IMR-90 (cell line): ENCODE measurements at regions not wholly inside any gene's neighbourhood (a gene's known extent, or its start where the extent isn't known, plus 50 kb on each side); places are given as distances from the start of the nearest gene placed in this dataset.

Experiments used
- ATAC-seq: fragments of 200-7000 bp; cut with Tn5 transposase; 2 replicates; pipeline ENCODE4 v1.9.1; 2020; ENCODE audit warnings: low read depth, mild to moderate bottlenecking, moderate library complexity
- BruUV-seq: library from RNA; stranded (reverse); fragments of 400-500 nt; replicated peaks from 2 replicates; lab custom pipeline; 2021; lab: Mats Ljungman, UMichigan
- CTCF ChIA-PET: fragments of 300-600 bp; formaldehyde crosslinking; extraction: SDS; loops from one replicate; lab custom pipeline; 2021; ENCODE audit warnings: antibody characterized with exemption; lab: Yijun Ruan, JAX
- POLR2A ChIA-PET: fragments of 300-600 bp; sonication (Branson Sonifier 250); formaldehyde crosslinking; loops from one replicate; lab custom pipeline; 2022; ENCODE audit warnings: antibody characterized with exemption; ENCODE audit not compliant: unreplicated experiment; lab: Charles Lee
- DNase-seq: peaks from one replicate; pipeline ENCODE4 v3.0.0; 2013
- H2AFZ ChIP-seq: replicated peaks from 2 replicates; pipeline ENCODE3; 2013; ENCODE audit warnings: low read length, mild to moderate bottlenecking; ENCODE audit not compliant: poor library complexity
- H2AK5ac ChIP-seq: 2 replicates; pipeline ENCODE4 v1.6.1; 2013; ENCODE audit warnings: low read depth, low read length, inconsistent platforms
- H2AK9ac ChIP-seq: replicated peaks from 2 replicates; pipeline ENCODE3; 2013; ENCODE audit warnings: mild to moderate bottlenecking, low read depth, low read length, moderate library complexity; ENCODE audit not compliant: poor library complexity
- H2BK120ac ChIP-seq: 2 replicates; pipeline ENCODE4 v1.6.1; 2013; ENCODE audit warnings: low read depth, low read length, inconsistent platforms
- H2BK15ac ChIP-seq: 3 replicates; pipeline ENCODE4 v1.6.1; 2013; ENCODE audit warnings: low read depth, low read length, inconsistent platforms
- H2BK20ac ChIP-seq: 2 replicates; pipeline ENCODE4 v1.6.1; 2013; ENCODE audit warnings: low read depth, mild to moderate bottlenecking, inconsistent platforms, low read length, moderate library complexity
- H2BK5ac ChIP-seq: 2 replicates; pipeline ENCODE4 v1.6.1; 2013; ENCODE audit warnings: mild to moderate bottlenecking, low read depth, low read length, inconsistent platforms; ENCODE audit not compliant: poor library complexity, severe bottlenecking
- H3K14ac ChIP-seq: replicated peaks from 2 replicates; pipeline ENCODE4 v1.6.1; 2013; ENCODE audit warnings: low read depth, low read length, inconsistent platforms
- H3K18ac ChIP-seq: 2 replicates; pipeline ENCODE4 v1.6.1; 2013; ENCODE audit warnings: low read depth, low read length, control low read depth
- H3K23ac ChIP-seq: 2 replicates; pipeline ENCODE4 v1.6.1; 2013; ENCODE audit warnings: low read depth, low read length, inconsistent platforms
- H3K27ac ChIP-seq: 2 replicates; pipeline ENCODE4 v1.5.1; 2013; ENCODE audit warnings: mild to moderate bottlenecking, control low read depth, low read length; ENCODE audit not compliant: insufficient read depth
- H3K27me3 ChIP-seq: 2 replicates; pipeline ENCODE4 v1.6.1; 2013; ENCODE audit warnings: low read length; ENCODE audit not compliant: control insufficient read depth, insufficient read depth
- H3K36me3 ChIP-seq: 2 replicates; pipeline ENCODE4 v1.6.1; 2013; ENCODE audit warnings: low read length, mixed read lengths; ENCODE audit not compliant: control insufficient read depth, insufficient read depth
- H3K4ac ChIP-seq: 2 replicates; pipeline ENCODE4 v1.6.1; 2013; ENCODE audit warnings: low read depth, low read length, inconsistent platforms
- H3K4me1 ChIP-seq: 2 replicates; pipeline ENCODE4 v1.6.1; 2013; ENCODE audit warnings: low read length, mixed read lengths; ENCODE audit not compliant: control insufficient read depth, insufficient read depth
- H3K4me2 ChIP-seq: 2 replicates; pipeline ENCODE4 v1.6.1; 2013; ENCODE audit warnings: low read depth, mild to moderate bottlenecking, control low read depth, low read length, moderate library complexity
- H3K4me3 ChIP-seq: 2 replicates; pipeline ENCODE4 v1.5.1; 2013; ENCODE audit warnings: low read depth, mild to moderate bottlenecking, control low read depth, low read length, moderate library complexity; ENCODE audit not compliant: insufficient read depth
- H3K56ac ChIP-seq: 2 replicates; pipeline ENCODE4 v1.6.1; 2013; ENCODE audit warnings: low read length, inconsistent platforms; ENCODE audit not compliant: insufficient read depth; ENCODE audit errors: extremely low read depth
- H3K79me1 ChIP-seq, 2 experiments: 2 replicates each; pipeline ENCODE4 v1.6.1; 2013; ENCODE audit warnings: low read length in 2 of 2, inconsistent platforms in 1 of 2, low read depth in 1 of 2
- H3K9ac ChIP-seq: 2 replicates; pipeline ENCODE4 v1.6.1; 2013; ENCODE audit warnings: low read depth, low read length, control low read depth
- H3K9me1 ChIP-seq: 2 replicates; pipeline ENCODE4 v1.6.1; 2013; ENCODE audit warnings: low read length, inconsistent platforms; ENCODE audit not compliant: insufficient read depth
- H3K9me3 ChIP-seq: 2 replicates; pipeline ENCODE4 v1.6.1; 2013; ENCODE audit warnings: low read length; ENCODE audit not compliant: control insufficient read depth, insufficient read depth
- H4K20me1 ChIP-seq: 2 replicates; pipeline ENCODE4 v1.6.1; 2013; ENCODE audit warnings: low read length, inconsistent platforms; ENCODE audit not compliant: insufficient read depth
- H4K5ac ChIP-seq: 2 replicates; pipeline ENCODE4 v1.6.1; 2013; ENCODE audit warnings: mild to moderate bottlenecking, low read depth, low read length, control low read depth
- H4K8ac ChIP-seq, 2 experiments: 2 replicates each; pipeline ENCODE4 v1.6.1; 2013; ENCODE audit warnings: low read depth in 2 of 2, low read length in 2 of 2, control low read depth in 1 of 2, inconsistent platforms in 1 of 2
- H4K91ac ChIP-seq: 2 replicates; pipeline ENCODE4 v1.6.1; 2013; ENCODE audit warnings: low read depth, low read length, inconsistent platforms; ENCODE audit not compliant: insufficient read depth
- BHLHE40 ChIP-seq: fragments of 150-350 bp; IDR thresholded peaks from 2 replicates; pipeline ENCODE4 v1.6.1; 2016; ENCODE audit warnings: mild to moderate bottlenecking, low read depth, low read length
- CEBPB ChIP-seq: IDR thresholded peaks from 2 replicates; pipeline ENCODE4 v1.6.1; 2012; ENCODE audit warnings: low read depth, low read length, improper control_type of control experiment
- CHD1 ChIP-seq: IDR thresholded peaks from 2 replicates; pipeline ENCODE4 v1.6.1; 2012; ENCODE audit warnings: low read depth, low read length, improper control_type of control experiment
- CTCF ChIP-seq: conservative IDR thresholded peaks from 2 replicates; pipeline ENCODE4 v1.5.1; 2012; ENCODE audit warnings: mild to moderate bottlenecking, low read depth, low read length, improper control_type of control experiment
- ELK1 ChIP-seq: fragments of 150-350 bp; IDR thresholded peaks from 2 replicates; pipeline ENCODE4 v1.6.1; 2016; ENCODE audit warnings: low read depth, mild to moderate bottlenecking, low read length, moderate library complexity, borderline replicate concordance
- FOS ChIP-seq: fragments of 150-350 bp; IDR thresholded peaks from 2 replicates; pipeline ENCODE4 v1.6.1; 2016; ENCODE audit warnings: low read depth, low read length
- MAFK ChIP-seq: IDR thresholded peaks from 2 replicates; pipeline ENCODE4 v1.6.1; 2012; ENCODE audit warnings: low read depth, low read length, improper control_type of control experiment
- MAZ ChIP-seq: IDR thresholded peaks from 2 replicates; pipeline ENCODE4 v1.6.1; 2012; ENCODE audit warnings: low read depth, mild to moderate bottlenecking, low read length, improper control_type of control experiment, moderate library complexity, borderline replicate concordance
- MXI1 ChIP-seq: IDR thresholded peaks from 2 replicates; pipeline ENCODE4 v1.6.1; 2012; ENCODE audit warnings: low read depth, mild to moderate bottlenecking, low read length, moderate library complexity, borderline replicate concordance
- NFE2L2 ChIP-seq: fragments of 150-350 bp; IDR thresholded peaks from 2 replicates; pipeline ENCODE4 v1.6.1; 2016; ENCODE audit warnings: low read depth, mild to moderate bottlenecking, low read length
- POLR2A ChIP-seq: IDR thresholded peaks from 2 replicates; pipeline ENCODE4 v1.6.1; 2012; ENCODE audit warnings: mild to moderate bottlenecking, low read depth, low read length
- RAD21 ChIP-seq: IDR thresholded peaks from 2 replicates; pipeline ENCODE4 v1.6.1; 2012; ENCODE audit warnings: low read length, improper control_type of control experiment
- RCOR1 ChIP-seq: IDR thresholded peaks from 2 replicates; pipeline ENCODE4 v1.6.1; 2012; ENCODE audit warnings: mild to moderate bottlenecking, low read length, improper control_type of control experiment; ENCODE audit not compliant: insufficient replicate concordance
- RFX5 ChIP-seq: IDR thresholded peaks from 2 replicates; pipeline ENCODE4 v1.8.0; 2012; ENCODE audit warnings: low read depth, mild to moderate bottlenecking, low read length, moderate library complexity
- SMC3 ChIP-seq: fragments of 150-350 bp; IDR thresholded peaks from 2 replicates; pipeline ENCODE4 v1.6.1; 2016; ENCODE audit warnings: low read depth, mild to moderate bottlenecking, antibody characterized with exemption, low read length, moderate library complexity
- dilution Hi-C: fragments of 300-500 bp; cut with HindIII; formaldehyde crosslinking; loops from one replicate; pipeline ENCODE4 v1.14.3; 2018; ENCODE audit warnings: low sequenced_read_pairs; ENCODE audit not compliant: unreplicated experiment
- in situ Hi-C: fragments of 300-500 bp; cut with MboI; formaldehyde crosslinking; loops from 3 replicates; pipeline ENCODE4 v1.14.3; 2019; ENCODE audit warnings: low sequenced_read_pairs, inconsistent platforms, mixed read lengths
- intact Hi-C: fragments of 100-400 bp; cut with micrococcal nuclease; formaldehyde crosslinking; loops from 2 replicates; pipeline ENCODE4 v1.10.0; 2022
- TF ChIP-seq, protein P1 (sequence below): fragments of 150-350 bp; IDR thresholded peaks from 2 replicates; pipeline ENCODE4 v1.6.1; 2017; ENCODE audit warnings: mild to moderate bottlenecking, antibody characterized with exemption, low read length, low read depth

DNA sequence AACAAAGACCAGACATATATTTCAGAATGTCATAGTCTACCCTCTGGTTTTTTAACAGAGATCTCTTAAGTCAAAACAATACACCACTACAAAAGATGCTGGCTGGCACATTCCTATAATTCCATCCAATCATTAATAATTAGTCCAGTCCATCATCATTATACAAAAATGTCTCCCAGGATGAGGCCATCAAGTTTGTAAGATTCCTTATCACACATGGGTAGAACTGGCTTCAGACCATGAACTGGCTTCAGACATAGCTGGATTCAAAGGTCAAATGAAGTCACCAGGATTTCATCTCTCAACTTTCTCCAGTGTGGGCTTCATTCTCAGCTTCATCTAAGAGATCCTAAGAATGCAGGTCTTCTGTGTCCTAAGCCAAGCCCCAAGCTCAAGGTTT lies 147.1 kb downstream of the ENC1 start:
- Histone ChIP-seq H2AK9ac (no peak overlapping the region), H3K4me1 (no peaks in the 10 kb centered on the region), H3K23ac (no peak overlapping the region; the same call in 1 of the 2 replicates), H3K18ac (no peak overlapping the region), H3K27me3 (peaks cover 2% of the 10 kb centered on the region), H3K79me1 (no peaks in the 10 kb centered on the region), H2BK120ac (no peak overlapping the region), H4K8ac (no peak overlapping the region), H3K27ac (no peak overlapping the region), H3K14ac (no peak overlapping the region), H2AK5ac (no peak overlapping the region), H3K9me3 (no peaks in the 10 kb centered on the region), H2BK20ac (no peak overlapping the region), H3K9ac (no peak overlapping the region), H3K56ac (no peak overlapping the region), H2BK5ac (no peak overlapping the region), H4K5ac (no peak overlapping the region), H3K36me3 (no peaks in the 10 kb centered on the region), H4K20me1 (no peaks in the 10 kb centered on the region), H3K4me3 (no peak overlapping the region), H3K4me2 (no peak overlapping the region), H3K4ac (no peak overlapping the region), H3K9me1 (no peaks in the 10 kb centered on the region), H4K91ac (no peak overlapping the region), H2BK15ac (no peak overlapping the region), H2AFZ (no peak overlapping the region)
- dilution Hi-C loops: no loop called here
- in situ Hi-C loops: no loop called here
- TF ChIP-seq NFE2L2: no peak
- no peak for TF ChIP-seq ELK1
- no peak for TF ChIP-seq CHD1
- no peak for TF ChIP-seq RFX5
- no peak for TF ChIP-seq CEBPB
- TF ChIP-seq MAFK: no peak
- TF ChIP-seq, protein P1, sequence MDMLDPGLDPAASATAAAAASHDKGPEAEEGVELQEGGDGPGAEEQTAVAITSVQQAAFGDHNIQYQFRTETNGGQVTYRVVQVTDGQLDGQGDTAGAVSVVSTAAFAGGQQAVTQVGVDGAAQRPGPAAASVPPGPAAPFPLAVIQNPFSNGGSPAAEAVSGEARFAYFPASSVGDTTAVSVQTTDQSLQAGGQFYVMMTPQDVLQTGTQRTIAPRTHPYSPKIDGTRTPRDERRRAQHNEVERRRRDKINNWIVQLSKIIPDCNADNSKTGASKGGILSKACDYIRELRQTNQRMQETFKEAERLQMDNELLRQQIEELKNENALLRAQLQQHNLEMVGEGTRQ: no peak
- no peak for TF ChIP-seq POLR2A
- TF ChIP-seq CTCF: no peak
- TF ChIP-seq BHLHE40: no peak
- no peak for TF ChIP-seq RAD21
- TF ChIP-seq RCOR1: no peak
- TF ChIP-seq MXI1: no peak
- TF ChIP-seq SMC3: no peak
- TF ChIP-seq FOS: no peak
- TF ChIP-seq MAZ: no peak
- POLR2A ChIA-PET: no interaction called here
- no peak for DNase-seq
- no peak for ATAC-seq
- intact Hi-C loops: loop anchor here (10.0 kb wide), 1 partner anchor 141 kb away; no protein-coding TSS in a partner anchor
- BruUV-seq: no TSS peak
- CTCF ChIA-PET: no interaction called here
